GM12892 (cell line): ENCODE measurements at regions not wholly inside any gene's neighbourhood (a gene's known extent, or its start where the extent isn't known, plus 50 kb on each side); places are given as distances from the start of the nearest gene placed in this dataset.

Source experiments
- DNase-seq: peaks from one replicate; pipeline ENCODE4 v3.0.0; 2011; ENCODE audit not compliant: insufficient read length
- FAIRE-seq: peaks from 2 replicates; lab custom pipeline; 2011; peaks lifted over from hg19 to GRCh38; lab: Jason Lieb, UNC
- POLR2A ChIP-seq: IDR thresholded peaks from 2 replicates; pipeline ENCODE4 v1.6.1; 2011; ENCODE audit warnings: low read depth, low read length, control low read depth
- POLR2AphosphoS5 ChIP-seq: IDR thresholded peaks from 2 replicates; pipeline ENCODE4 v1.6.1; 2011; ENCODE audit warnings: low read depth, low read length, control low read depth
- TAF1 ChIP-seq: IDR thresholded peaks from 2 replicates; pipeline ENCODE4 v1.6.1; 2011; ENCODE audit warnings: low read depth, mild to moderate bottlenecking, control low read depth, low read length, borderline replicate concordance

- DNase-seq, result no peak
- TF ChIP-seq TAF1 (no peak), POLR2AphosphoS5 (no peak)
- no peak for FAIRE-seq
Measured at GRCh38 chr11:115817844-115818468, 313.7 kb upstream of the CADM1 start.

DNA sequence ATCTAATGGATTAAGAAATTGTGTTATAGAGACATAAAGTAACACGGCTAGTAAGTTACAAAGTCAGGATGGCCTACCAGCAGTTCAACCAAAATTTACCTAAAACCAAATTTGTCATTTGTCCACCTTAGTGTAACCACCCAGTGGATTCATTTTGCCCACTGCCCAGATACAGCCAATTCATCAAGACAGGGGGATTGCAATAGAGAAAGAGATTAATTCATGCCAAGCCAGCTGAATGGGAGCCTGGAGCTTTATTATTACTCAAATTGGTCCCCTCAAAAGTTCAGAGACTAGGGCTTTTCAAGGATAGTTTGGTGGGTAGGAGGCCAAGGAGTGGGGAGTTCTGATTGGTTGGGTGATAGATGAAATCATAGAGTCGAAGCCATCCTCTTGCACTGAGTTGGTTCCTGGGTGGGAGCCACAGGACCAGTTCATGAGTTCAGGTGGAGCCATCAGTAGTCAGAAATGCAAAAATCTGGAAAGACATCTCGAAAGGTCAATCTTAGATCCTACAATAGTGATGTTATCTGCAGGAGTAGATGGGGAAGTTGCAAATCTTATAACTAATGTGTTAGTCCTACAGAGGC, 304.2 kb upstream of the CADM1 start:
- TF ChIP-seq TAF1 (no peak), POLR2AphosphoS5 (no peak), POLR2A (no peak)
- FAIRE-seq (no peak), DNase-seq (no peak)

DNA sequence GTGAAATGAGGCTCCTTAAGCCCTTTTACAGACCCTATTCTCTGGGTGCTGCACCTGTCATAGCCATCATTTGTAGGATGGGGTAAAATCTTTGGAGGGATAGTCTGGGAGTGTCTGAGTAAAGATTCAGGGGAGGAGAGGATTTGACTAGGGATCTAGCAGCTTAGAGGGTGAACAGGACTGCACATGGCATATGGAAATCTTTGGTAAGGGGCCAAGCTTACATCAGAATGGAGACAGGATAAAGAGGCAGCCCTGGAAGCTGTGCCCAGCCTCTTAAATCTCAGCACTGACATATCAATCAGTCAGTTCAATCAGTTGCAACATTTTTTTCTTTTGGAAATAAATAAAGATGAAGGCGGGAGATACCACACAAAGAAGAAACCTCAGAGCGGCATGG, 301.8 kb upstream of the CADM1 start:
- DNase-seq, result no peak
- FAIRE-seq, result no peak
- no peak for TF ChIP-seq POLR2AphosphoS5
- TF ChIP-seq POLR2A, result no peak
- no peak for TF ChIP-seq TAF1

GRCh38 chr11:115803073-115803740, 299.0 kb upstream of the CADM1 start:
- DNase-seq, result no peak
- no peak for TF ChIP-seq POLR2A
- no peak for TF ChIP-seq TAF1
- TF ChIP-seq POLR2AphosphoS5, result no peak
- no peak for FAIRE-seq

- TF ChIP-seq TAF1 (no peak), POLR2A (no peak), POLR2AphosphoS5 (no peak)
- FAIRE-seq (no peak), DNase-seq (no peak)
Measured at GRCh38 chr11:115802641-115803040, 298.4 kb upstream of the CADM1 start.

GRCh38 chr11:115792903-115793302, 288.7 kb upstream of the CADM1 start:
- FAIRE-seq, result no peak
- TF ChIP-seq POLR2A (no peak), TAF1 (no peak), POLR2AphosphoS5 (no peak)
- no peak for DNase-seq

GRCh38 chr11:115787302-115787701, 283.1 kb upstream of the CADM1 start:
- FAIRE-seq, result no peak
- TF ChIP-seq POLR2AphosphoS5, result no peak
- no peak for DNase-seq

- DNase-seq (no peak), FAIRE-seq (no peak)
- TF ChIP-seq TAF1, result no peak
- TF ChIP-seq POLR2AphosphoS5, result no peak
- TF ChIP-seq POLR2A, result no peak
Measured at GRCh38 chr11:115784796-115785521, 280.7 kb upstream of the CADM1 start.

DNA sequence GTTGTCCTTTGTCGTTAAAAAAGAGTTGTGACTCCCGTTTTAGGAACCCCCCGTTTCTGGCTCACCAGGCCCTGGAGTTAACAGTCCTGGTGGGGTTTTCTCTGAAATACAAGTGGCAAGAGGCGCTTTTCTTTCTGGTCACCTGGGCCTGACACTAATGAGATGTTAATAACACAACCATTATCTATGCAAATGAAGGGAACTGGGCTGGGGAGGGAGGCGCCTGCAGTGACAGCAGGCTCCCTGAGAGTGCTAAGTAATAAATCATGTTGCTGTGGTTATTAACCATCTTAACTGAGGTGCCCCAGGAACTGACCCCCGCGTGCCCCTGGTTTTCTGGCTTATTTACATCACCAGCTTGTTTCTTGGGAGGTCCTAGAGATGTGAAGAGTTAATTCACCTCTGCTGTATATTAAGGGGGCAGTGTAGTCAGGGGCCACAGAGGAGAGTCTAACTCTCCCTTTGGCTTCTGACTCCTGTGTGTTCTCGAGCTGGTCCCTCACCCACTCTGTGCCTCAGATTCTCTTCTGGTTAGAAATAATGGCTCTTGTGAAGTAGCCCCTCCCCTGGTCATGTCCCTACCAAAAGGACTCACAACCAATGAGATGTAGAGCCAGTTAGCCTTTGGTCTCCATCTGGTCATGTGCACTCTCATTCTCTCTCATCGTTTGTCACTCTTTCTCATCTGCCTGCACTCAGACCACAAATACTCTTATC, 276.6 kb upstream of the CADM1 start:
- no peak for FAIRE-seq
- no peak for DNase-seq
- TF ChIP-seq POLR2AphosphoS5 (no peak), TAF1 (no peak), POLR2A (no peak)

DNA sequence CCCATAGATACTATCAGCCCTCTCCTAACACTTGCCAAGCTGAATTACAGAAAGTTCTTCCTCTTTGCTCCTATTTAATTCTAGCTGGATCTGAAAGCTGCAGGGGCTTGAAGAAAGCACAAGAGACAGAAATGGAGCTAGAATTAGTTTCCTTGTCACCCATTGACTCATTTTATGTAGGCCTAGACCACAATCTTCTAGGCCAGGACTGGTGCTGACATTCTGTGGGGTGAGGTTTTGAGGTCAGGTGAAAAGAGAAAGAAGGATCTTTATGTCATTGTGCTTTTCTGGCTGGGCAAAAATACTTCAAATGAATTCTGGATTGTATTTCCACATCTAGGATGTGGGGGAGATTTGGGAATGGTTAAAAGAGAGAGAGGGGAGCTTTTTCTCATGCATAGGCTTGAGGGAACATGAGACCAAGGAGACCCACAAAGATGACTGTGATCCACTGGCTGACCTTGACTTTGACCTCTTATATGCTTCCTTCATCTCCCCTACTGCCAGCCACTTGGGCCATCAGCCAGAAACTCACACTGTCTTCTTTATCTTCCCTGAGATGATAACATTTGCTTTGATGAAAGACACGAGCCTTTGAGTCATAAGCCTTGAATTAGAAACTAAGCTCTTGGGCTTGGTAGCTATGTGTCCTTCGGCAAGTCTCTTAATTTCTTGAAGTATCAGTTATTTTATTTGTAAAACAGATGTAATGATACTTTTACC, 274.9 kb upstream of the CADM1 start:
- FAIRE-seq (peak; percentile 78), DNase-seq (no peak)
- TF ChIP-seq POLR2A (no peak), POLR2AphosphoS5 (no peak)
